ENCODE measurements at regions not wholly inside any gene's neighbourhood (a gene's known extent, or its start where the extent isn't known, plus 50 kb on each side); places are given as distances from the start of the nearest gene placed in this dataset.

GRCh38 chr4:33184657-33185290 is 2464.6 kb downstream of the PCDH7 start:
- no peak for TF ChIP-seq CTCF (IDR thresholded peaks at IDR 0.05)
- no peak for TF ChIP-seq EZH2 (IDR thresholded peaks at IDR 0.05)
- no peak for TF ChIP-seq EZH2phosphoT487 (IDR thresholded peaks at IDR 0.05)

All from neural progenitor cell (in vitro differentiated cells).